Inferior parietal cortex (tissue), 1 donor: ENCODE measurements at regions not wholly inside any gene's neighbourhood (a gene's known extent, or its start where the extent isn't known, plus 50 kb on each side); places are given as distances from the start of the nearest gene placed in this dataset.
"Not testable (repeated sequence)": the region's sequence is repeated elsewhere in the genome, so short reads cannot be mapped to it uniquely, and the experiment has no call there.

ENCODE experiments used
- DNase-seq: peaks from one replicate; pipeline ENCODE4 v3.0.0-alpha.2; 2016; ENCODE audit errors: extremely low spot score

- no peak for DNase-seq
Observed at GRCh38 chr4:96407225-96407624, 567.3 kb downstream of the PDHA2 start.

- DNase-seq, result peak; percentile 11
Observed at GRCh38 chr4:96407738-96408463, 568.0 kb downstream of the PDHA2 start.

- DNase-seq, result not testable (repeated sequence)
Observed at GRCh38 chr4:96414853-96415252, 575.0 kb downstream of the PDHA2 start.

- DNase-seq, result no peak
Observed at GRCh38 chr4:96429657-96430056, 589.8 kb downstream of the PDHA2 start.

GRCh38 chr4:96431094-96431493 is 591.2 kb downstream of the PDHA2 start:
- DNase-seq, result no peak

- no peak for DNase-seq
Observed at GRCh38 chr4:96448315-96448872, 608.5 kb downstream of the PDHA2 start.

- no peak for DNase-seq
Observed at GRCh38 chr4:96455045-96455720, 615.3 kb downstream of the PDHA2 start.

- DNase-seq, result not testable (repeated sequence)
Observed at GRCh38 chr4:96458031-96458430, 618.1 kb downstream of the PDHA2 start.

GRCh38 chr4:96459105-96459504 is 619.2 kb downstream of the PDHA2 start:
- no peak for DNase-seq

GRCh38 chr4:96465834-96466233 is 625.9 kb downstream of the PDHA2 start:
- DNase-seq, result no peak

- no peak for DNase-seq
Observed at GRCh38 chr4:96471956-96472867, 632.3 kb downstream of the PDHA2 start.

GRCh38 chr4:96473246-96473645 is 633.4 kb downstream of the PDHA2 start:
- no peak for DNase-seq

GRCh38 chr4:96483308-96484030 is 643.6 kb downstream of the PDHA2 start:
- DNase-seq, result no peak

- DNase-seq, result no peak
Observed at GRCh38 chr4:96486563-96486962, 646.7 kb downstream of the PDHA2 start.

- no peak for DNase-seq
Observed at GRCh38 chr4:96497621-96498020, 657.7 kb downstream of the PDHA2 start.

GRCh38 chr4:96504386-96504785 is 664.5 kb downstream of the PDHA2 start:
- DNase-seq, result no peak

GRCh38 chr4:96509039-96509741 is 669.3 kb downstream of the PDHA2 start:
- no peak for DNase-seq

GRCh38 chr4:96519291-96519690 is 679.4 kb downstream of the PDHA2 start:
- no peak for DNase-seq

- DNase-seq, result no peak
Observed at GRCh38 chr4:96521046-96521536, 681.2 kb downstream of the PDHA2 start.

GRCh38 chr4:96523611-96524010 is 683.7 kb downstream of the PDHA2 start:
- DNase-seq, result no peak
